ENCODE measurements at regions not wholly inside any gene's neighbourhood (a gene's known extent, or its start where the extent isn't known, plus 50 kb on each side); places are given as distances from the start of the nearest gene placed in this dataset.

DNA sequence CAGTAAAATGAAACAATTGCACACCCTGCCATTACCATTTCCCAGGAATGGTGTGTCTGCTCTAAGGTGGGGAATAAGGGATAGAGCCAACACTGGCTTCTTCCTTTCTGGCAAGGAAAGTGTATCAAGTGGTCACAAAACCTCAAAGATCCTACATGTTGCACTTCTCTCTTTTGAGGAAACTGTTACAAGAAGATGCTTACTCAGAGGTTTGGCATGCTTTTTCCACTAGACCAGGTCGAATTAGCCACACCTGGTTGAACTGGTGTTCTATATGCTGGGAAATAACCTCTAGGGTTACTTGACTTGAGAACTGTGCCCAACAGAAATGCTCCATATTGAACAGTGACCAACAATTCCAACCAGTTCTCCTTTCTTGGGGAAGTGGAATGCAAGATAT lies 102.9 kb downstream of the LRRN1 start:
- no peak for FAIRE-seq
- H3K4me1 Mint-ChIP-seq (ENCODE audit: low read depth, unreplicated experiment): no peaks in the 10 kb centered on the region
- peaks cover 6% of the 10 kb centered on the region for H3K9me3 Mint-ChIP-seq (ENCODE audit: unreplicated experiment)

GRCh38 chr3:3906171-3906570 lies 106.9 kb downstream of the LRRN1 start:
- Mint-ChIP-seq H3K4me3 (ENCODE audit: unreplicated experiment) (no peak overlapping the region), H3K27me3 (ENCODE audit: low read depth, unreplicated experiment) (no peaks in the 10 kb centered on the region), H3K27ac (ENCODE audit: unreplicated experiment) (no peak overlapping the region), H3K36me3 (ENCODE audit: low read depth, unreplicated experiment) (no peaks in the 10 kb centered on the region), H3K9me3 (ENCODE audit: unreplicated experiment) (peaks cover 13% of the 10 kb centered on the region), H3K4me1 (ENCODE audit: low read depth, unreplicated experiment) (no peaks in the 10 kb centered on the region)
- Histone ChIP-seq H3K27ac (ENCODE audit: low read depth, low read length) (no peak overlapping the region), H3K79me2 (ENCODE audit: insufficient read depth, low read length) (no peaks in the 10 kb centered on the region), H2AFZ (ENCODE audit: low read depth, low read length) (no peak overlapping the region), H3K9me3 (ENCODE audit: insufficient read depth, low read depth, low read length) (no peaks in the 10 kb centered on the region), H3K4me1 (ENCODE audit: insufficient read depth, low read length) (no peaks in the 10 kb centered on the region), H3K4me3 (ENCODE audit: insufficient read depth, low read depth, low read length) (no peak overlapping the region), H3K36me3 (ENCODE audit: insufficient read depth, low read length) (no peaks in the 10 kb centered on the region), H3K4me2 (ENCODE audit: low read length) (no peak overlapping the region), H4K20me1 (ENCODE audit: insufficient read depth, low read length) (no peaks in the 10 kb centered on the region), H3K27me3 (ENCODE audit: insufficient read depth, low read length) (no peaks in the 10 kb centered on the region), H3K9ac (ENCODE audit: low read length) (no peak overlapping the region)
- DNase-seq (ENCODE audit: low read depth) (no peak), FAIRE-seq (no peak)
- TF ChIP-seq EZH2 (IDR thresholded peaks at IDR 0.05; ENCODE audit: insufficient read depth, low read length) (no peak), CTCF (IDR thresholded peaks at IDR 0.05; ENCODE audit: insufficient read depth, low read depth, low read length) (no peak)

More for the DNA sequence above, 102.9 kb downstream of the LRRN1 start:
- Histone ChIP-seq H3K79me2 (ENCODE audit: insufficient read depth, low read length) (no peaks in the 10 kb centered on the region), H2AFZ (ENCODE audit: low read depth, low read length) (no peak overlapping the region), H3K27ac (ENCODE audit: low read depth, low read length) (no peak overlapping the region), H4K20me1 (ENCODE audit: insufficient read depth, low read length) (no peaks in the 10 kb centered on the region), H3K9me3 (ENCODE audit: insufficient read depth, low read depth, low read length) (no peaks in the 10 kb centered on the region), H3K4me2 (ENCODE audit: low read length) (no peak overlapping the region), H3K4me3 (ENCODE audit: insufficient read depth, low read depth, low read length) (no peak overlapping the region), H3K36me3 (ENCODE audit: insufficient read depth, low read length) (no peaks in the 10 kb centered on the region), H3K9ac (ENCODE audit: low read length) (no peak overlapping the region), H3K27me3 (ENCODE audit: insufficient read depth, low read length) (no peaks in the 10 kb centered on the region), H3K4me1 (ENCODE audit: insufficient read depth, low read length) (no peaks in the 10 kb centered on the region)
- H3K36me3 Mint-ChIP-seq (ENCODE audit: low read depth, unreplicated experiment): no peaks in the 10 kb centered on the region
- TF ChIP-seq CTCF (IDR thresholded peaks at IDR 0.05; ENCODE audit: insufficient read depth, low read depth, low read length) (no peak), EZH2 (IDR thresholded peaks at IDR 0.05; ENCODE audit: insufficient read depth, low read length) (no peak)
- no peaks in the 10 kb centered on the region for H3K27me3 Mint-ChIP-seq (ENCODE audit: low read depth, unreplicated experiment)
- H3K27ac Mint-ChIP-seq (ENCODE audit: unreplicated experiment): no peak overlapping the region
- H3K4me3 Mint-ChIP-seq (ENCODE audit: unreplicated experiment): no peak overlapping the region
- no peak for DNase-seq (ENCODE audit: low read depth)

DNA sequence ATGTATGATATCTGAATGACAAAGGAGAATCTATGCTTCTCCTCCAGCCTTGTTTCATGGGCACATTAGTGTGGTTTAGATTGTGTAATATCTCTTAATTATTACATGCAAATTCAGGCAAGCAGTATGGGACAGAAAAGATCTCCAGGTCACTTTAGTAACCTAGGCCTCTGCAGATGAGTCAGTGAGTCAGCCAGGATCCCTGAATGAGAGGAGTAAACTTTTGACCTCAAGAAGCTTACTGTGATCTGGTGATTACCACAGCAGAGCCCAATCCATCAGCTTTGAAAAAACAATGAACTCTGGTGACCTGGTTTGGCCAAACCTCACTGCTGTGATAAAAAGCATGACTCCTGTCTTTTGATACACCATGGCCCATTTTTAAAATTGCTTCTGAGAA lies 107.8 kb downstream of the LRRN1 start:
- H3K27ac Mint-ChIP-seq (ENCODE audit: unreplicated experiment): no peak overlapping the region
- TF ChIP-seq CTCF (IDR thresholded peaks at IDR 0.05; ENCODE audit: insufficient read depth, low read depth, low read length) (no peak), EZH2 (IDR thresholded peaks at IDR 0.05; ENCODE audit: insufficient read depth, low read length) (no peak)
- H3K27me3 Mint-ChIP-seq (ENCODE audit: low read depth, unreplicated experiment): no peaks in the 10 kb centered on the region
- FAIRE-seq: no peak
- Histone ChIP-seq H3K27ac (ENCODE audit: low read depth, low read length) (no peak overlapping the region), H2AFZ (ENCODE audit: low read depth, low read length) (no peak overlapping the region), H4K20me1 (ENCODE audit: insufficient read depth, low read length) (no peaks in the 10 kb centered on the region), H3K4me2 (ENCODE audit: low read length) (no peak overlapping the region), H3K27me3 (ENCODE audit: insufficient read depth, low read length) (no peaks in the 10 kb centered on the region), H3K4me1 (ENCODE audit: insufficient read depth, low read length) (no peaks in the 10 kb centered on the region), H3K9ac (ENCODE audit: low read length) (no peak overlapping the region), H3K9me3 (ENCODE audit: insufficient read depth, low read depth, low read length) (no peaks in the 10 kb centered on the region), H3K4me3 (ENCODE audit: insufficient read depth, low read depth, low read length) (no peak overlapping the region), H3K36me3 (ENCODE audit: insufficient read depth, low read length) (no peaks in the 10 kb centered on the region), H3K79me2 (ENCODE audit: insufficient read depth, low read length) (no peaks in the 10 kb centered on the region)
- DNase-seq (ENCODE audit: low read depth): no peak
- no peak overlapping the region for H3K4me3 Mint-ChIP-seq (ENCODE audit: unreplicated experiment)
- H3K36me3 Mint-ChIP-seq (ENCODE audit: low read depth, unreplicated experiment): peaks cover 2% of the 10 kb centered on the region
- no peaks in the 10 kb centered on the region for H3K4me1 Mint-ChIP-seq (ENCODE audit: low read depth, unreplicated experiment)
- peaks cover 12% of the 10 kb centered on the region for H3K9me3 Mint-ChIP-seq (ENCODE audit: unreplicated experiment)

Data from astrocyte (in vitro differentiated cells and primary cell).